A673 (cell line): ENCODE measurements at regions not wholly inside any gene's neighbourhood (a gene's known extent, or its start where the extent isn't known, plus 50 kb on each side); places are given as distances from the start of the nearest gene placed in this dataset.
"Not testable (repeated sequence)": the region's sequence is repeated elsewhere in the genome, so short reads cannot be mapped to it uniquely, and the experiment has no call there.

ENCODE experiments used
- EZH2 ChIP-seq: fragments of 200-600 bp; sonication (generic); IDR thresholded peaks from 2 replicates; pipeline ENCODE4 v1.6.1; 2017; ENCODE audit warnings: borderline replicate concordance, low read depth, mild to moderate bottlenecking, mixed read lengths, antibody characterized with exemption, low read length; ENCODE audit not compliant: poor library complexity, severe bottlenecking
- TF ChIP-seq, protein P1 (sequence below): fragments of 300-800, 200-600 bp; sonication (generic); conservative IDR thresholded peaks from 2 replicates; pipeline ENCODE4 v1.5.1; 2017; ENCODE audit warnings: low read depth, mild to moderate bottlenecking, antibody characterized with exemption, low read length, moderate library complexity, mixed read lengths

GRCh38 chr10:45105309-45105708, 104.6 kb downstream of the ZNF22 start:
- TF ChIP-seq, protein P1, sequence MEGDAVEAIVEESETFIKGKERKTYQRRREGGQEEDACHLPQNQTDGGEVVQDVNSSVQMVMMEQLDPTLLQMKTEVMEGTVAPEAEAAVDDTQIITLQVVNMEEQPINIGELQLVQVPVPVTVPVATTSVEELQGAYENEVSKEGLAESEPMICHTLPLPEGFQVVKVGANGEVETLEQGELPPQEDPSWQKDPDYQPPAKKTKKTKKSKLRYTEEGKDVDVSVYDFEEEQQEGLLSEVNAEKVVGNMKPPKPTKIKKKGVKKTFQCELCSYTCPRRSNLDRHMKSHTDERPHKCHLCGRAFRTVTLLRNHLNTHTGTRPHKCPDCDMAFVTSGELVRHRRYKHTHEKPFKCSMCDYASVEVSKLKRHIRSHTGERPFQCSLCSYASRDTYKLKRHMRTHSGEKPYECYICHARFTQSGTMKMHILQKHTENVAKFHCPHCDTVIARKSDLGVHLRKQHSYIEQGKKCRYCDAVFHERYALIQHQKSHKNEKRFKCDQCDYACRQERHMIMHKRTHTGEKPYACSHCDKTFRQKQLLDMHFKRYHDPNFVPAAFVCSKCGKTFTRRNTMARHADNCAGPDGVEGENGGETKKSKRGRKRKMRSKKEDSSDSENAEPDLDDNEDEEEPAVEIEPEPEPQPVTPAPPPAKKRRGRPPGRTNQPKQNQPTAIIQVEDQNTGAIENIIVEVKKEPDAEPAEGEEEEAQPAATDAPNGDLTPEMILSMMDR, result not testable (repeated sequence)
- TF ChIP-seq EZH2, result not testable (repeated sequence)
